Panc1 (cell line): ENCODE measurements at regions not wholly inside any gene's neighbourhood (a gene's known extent, or its start where the extent isn't known, plus 50 kb on each side); places are given as distances from the start of the nearest gene placed in this dataset.

ENCODE experiments used
- ATAC-seq: fragments of 200-7000 bp; cut with Tn5 transposase; 2 replicates; pipeline ENCODE4 v1.9.1; 2020; ENCODE audit warnings: mild to moderate bottlenecking, moderate library complexity
- BruUV-seq: library from RNA; stranded (reverse); fragments of 400-500 nt; replicated peaks from 2 replicates; lab custom pipeline; 2021; lab: Mats Ljungman, UMichigan
- CTCF ChIA-PET: fragments of 300-600 bp; sonication (Branson Sonifier 250); formaldehyde crosslinking; loops from one replicate; lab custom pipeline; 2022; ENCODE audit warnings: antibody characterized with exemption; lab: Charles Lee
- POLR2A ChIA-PET: fragments of 300-600 bp; sonication (Branson Sonifier 250); formaldehyde crosslinking; loops from one replicate; lab custom pipeline; 2022; ENCODE audit warnings: antibody characterized with exemption; lab: Charles Lee
- DNase-seq: peaks from one replicate; pipeline ENCODE4 v3.0.0-alpha.2; 2010; ENCODE audit warnings: low read depth, low spot score
- H3K27ac ChIP-seq: 2 replicates; pipeline ENCODE4 v1.5.1; 2011; ENCODE audit warnings: mild to moderate bottlenecking, low read length, inconsistent platforms
- H3K27me3 ChIP-seq: fragments of 200-500 bp; sonication (Bioruptor generic); 2 replicates; pipeline ENCODE4 v1.6.0; 2014; ENCODE audit warnings: low read length, inconsistent platforms; ENCODE audit not compliant: control insufficient read depth, insufficient read depth
- H3K36me3 ChIP-seq: fragments of 200-500 bp; sonication (Bioruptor generic); 2 replicates; pipeline ENCODE4 v1.5.1; 2014; ENCODE audit warnings: inconsistent platforms, mild to moderate bottlenecking, low read length, moderate library complexity; ENCODE audit not compliant: control insufficient read depth, insufficient read depth
- H3K4me1 ChIP-seq: 2 replicates; pipeline ENCODE4 v1.5.1; 2011; ENCODE audit warnings: inconsistent platforms, mild to moderate bottlenecking, low read length, moderate library complexity; ENCODE audit not compliant: control insufficient read depth, insufficient read depth
- H3K4me3 ChIP-seq, 2 experiments: 2 replicates each; pipeline ENCODE4 v1.5.1; 2011 to 2012; ENCODE audit warnings: low read depth in 2 of 2, low read length in 2 of 2, mild to moderate bottlenecking in 2 of 2, inconsistent platforms in 1 of 2, moderate library complexity in 1 of 2
- H3K9me3 ChIP-seq: fragments of 200-500 bp; sonication (Bioruptor generic); 2 replicates; pipeline ENCODE4 v1.5.1; 2014; ENCODE audit warnings: low read depth, mild to moderate bottlenecking, inconsistent platforms, low read length, moderate library complexity; ENCODE audit not compliant: control insufficient read depth, insufficient read depth
- CTCF ChIP-seq: fragments of 450-650 bp; IDR thresholded peaks from 2 replicates; pipeline ENCODE4 v1.5.1; 2017; ENCODE audit warnings: mild to moderate bottlenecking
- POLR2AphosphoS5 ChIP-seq: IDR thresholded peaks from 2 replicates; pipeline ENCODE4 v1.6.1; 2012; ENCODE audit warnings: mild to moderate bottlenecking, low read depth, low read length, moderate library complexity
- REST ChIP-seq, 2 experiments: IDR thresholded peaks; 2 replicates each; pipeline ENCODE4 v1.6.1; 2011 to 2012; ENCODE audit warnings: low read depth in 2 of 2, control low read depth in 1 of 2, low read length in 1 of 2, mild to moderate bottlenecking in 1 of 2, moderate library complexity in 1 of 2; ENCODE audit not compliant: insufficient read depth in 1 of 2
- SIN3A ChIP-seq: IDR thresholded peaks from 2 replicates; pipeline ENCODE4 v1.6.1; 2012; ENCODE audit warnings: low read depth, mild to moderate bottlenecking, low read length, moderate library complexity, borderline replicate concordance; ENCODE audit not compliant: insufficient read depth
- TCF7L2 ChIP-seq: IDR thresholded peaks from 2 replicates; pipeline ENCODE4 v1.6.1; 2011; ENCODE audit warnings: mild to moderate bottlenecking, low read depth, low read length, inconsistent platforms
- in situ Hi-C: cut with HindIII; loops from 2 replicates; pipeline ENCODE4 v1.10.0; 2016; ENCODE audit warnings: low sequenced_read_pairs, low pct_unique_long_range_greater_than_20kb
- intact Hi-C: fragments of 100-400 bp; cut with micrococcal nuclease; formaldehyde crosslinking; loops from one replicate; pipeline ENCODE4 v1.10.0; 2022; ENCODE audit not compliant: unreplicated experiment

GRCh38 chr3:15982243-15982642 lies 184.5 kb upstream of the ANKRD28 start:
- CTCF ChIA-PET: no interaction called here
- in situ Hi-C loops (no loop called here), intact Hi-C loops (no loop called here)
- POLR2A ChIA-PET: no interaction called here
- Histone ChIP-seq H3K4me3 (peak overlapping the region in 1 of 2 experiments; percentile 28; a peak in 2 of 4 replicates), H3K27ac (no peak overlapping the region), H3K4me1 (peaks cover 10% of the 10 kb centered on the region), H3K27me3 (no peaks in the 10 kb centered on the region), H3K9me3 (no peaks in the 10 kb centered on the region), H3K36me3 (no peaks in the 10 kb centered on the region)
- DNase-seq (no peak), ATAC-seq (peak; percentile 35; the same call in 1 of the 2 replicates)
- TF ChIP-seq TCF7L2 (no peak), CTCF (no peak), SIN3A (no peak), REST (IDR thresholded peaks at IDR 0.05; ENCODE audit: insufficient read depth in 1 of 2, low read depth in 2 of 2, low read length in 1 of 2) (no peak), POLR2AphosphoS5 (no peak)
- BruUV-seq: no TSS peak

DNA sequence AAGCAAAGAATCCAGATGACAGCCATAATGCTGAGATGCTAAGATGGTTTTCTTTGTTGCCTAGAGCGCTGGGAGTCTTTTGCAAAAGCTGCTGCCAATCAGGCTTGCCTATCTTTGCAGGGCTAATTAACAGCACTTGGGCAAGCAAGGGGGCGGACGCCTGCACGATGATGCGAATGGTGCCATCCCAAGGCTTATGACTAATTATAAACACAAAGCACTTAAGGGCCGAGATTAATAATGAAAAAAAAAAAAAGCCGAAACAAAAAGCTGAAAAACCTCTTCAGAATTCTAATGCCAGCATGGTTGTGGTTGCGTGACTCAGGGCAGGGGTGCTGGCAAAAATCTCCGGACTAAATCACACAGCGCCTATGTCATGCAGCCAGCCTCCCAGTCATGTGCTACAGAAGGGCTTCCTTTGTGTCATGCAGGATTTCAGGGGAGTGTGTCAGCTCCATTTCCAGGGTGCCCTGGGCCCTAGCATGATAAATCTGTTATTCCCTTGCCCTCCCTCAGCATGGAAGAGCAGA lies 185.0 kb upstream of the ANKRD28 start:
- in situ Hi-C loops (no loop called here), intact Hi-C loops (no loop called here)
- H3K27me3 ChIP-seq: no peaks in the 10 kb centered on the region
- ATAC-seq (peak; percentile 94), DNase-seq (peak; percentile 81)
- H3K27ac ChIP-seq: no peak overlapping the region; the same call in 1 of the 2 replicates
- ChIA-PET CTCF (no interaction called here), POLR2A (no interaction called here)
- no TSS peak for BruUV-seq
- peak overlapping the region in 1 of 2 experiments; percentile 28; a peak in 2 of 4 replicates for H3K4me3 ChIP-seq
- TF ChIP-seq TCF7L2 (no peak), SIN3A (no peak), REST (IDR thresholded peaks at IDR 0.05; ENCODE audit: insufficient read depth in 1 of 2, low read depth in 2 of 2, low read length in 1 of 2) (no peak), POLR2AphosphoS5 (no peak), CTCF (no peak)
- no peaks in the 10 kb centered on the region for H3K9me3 ChIP-seq
- peaks cover 10% of the 10 kb centered on the region for H3K4me1 ChIP-seq
- H3K36me3 ChIP-seq: no peaks in the 10 kb centered on the region
